ENCODE measurements at regions not wholly inside any gene's neighbourhood (a gene's known extent, or its start where the extent isn't known, plus 50 kb on each side); places are given as distances from the start of the nearest gene placed in this dataset.

GRCh38 chr12:3999904-4000303 is 126.7 kb upstream of the PARP11 start:
- TF ChIP-seq EZH2 (IDR thresholded peaks at IDR 0.05; ENCODE audit: borderline replicate concordance, low read depth, low read length, poor library complexity, severe bottlenecking) (no peak), CTCF (conservative IDR thresholded peaks at IDR 0.05; ENCODE audit: low read depth, low read length) (no peak)

All from A673 (cell line).